ENCODE measurements at regions not wholly inside any gene's neighbourhood (a gene's known extent, or its start where the extent isn't known, plus 50 kb on each side); places are given as distances from the start of the nearest gene placed in this dataset.

DNA sequence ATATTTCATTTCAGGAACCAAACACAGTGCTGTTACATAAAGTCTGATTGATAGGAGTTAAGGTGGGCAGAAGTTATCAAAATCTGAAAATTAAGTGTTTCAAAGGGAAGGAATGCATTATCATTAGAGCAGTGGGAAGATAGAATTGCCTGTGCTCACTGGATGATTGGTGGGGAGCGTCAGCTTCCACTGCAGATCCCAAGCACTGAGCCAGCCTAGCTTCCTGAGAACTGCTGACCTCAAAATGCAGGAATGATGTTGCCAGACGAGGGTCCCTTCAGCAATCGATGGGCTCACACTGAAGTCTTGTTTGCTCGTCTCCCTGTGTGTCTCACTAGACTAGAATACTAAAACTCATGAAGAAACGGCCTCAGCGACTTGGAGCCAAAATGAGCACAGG is 110.0 kb upstream of the PHACTR1 start:
- no peaks in the 10 kb centered on the region for H3K9me3 ChIP-seq
- TF ChIP-seq, protein P1, sequence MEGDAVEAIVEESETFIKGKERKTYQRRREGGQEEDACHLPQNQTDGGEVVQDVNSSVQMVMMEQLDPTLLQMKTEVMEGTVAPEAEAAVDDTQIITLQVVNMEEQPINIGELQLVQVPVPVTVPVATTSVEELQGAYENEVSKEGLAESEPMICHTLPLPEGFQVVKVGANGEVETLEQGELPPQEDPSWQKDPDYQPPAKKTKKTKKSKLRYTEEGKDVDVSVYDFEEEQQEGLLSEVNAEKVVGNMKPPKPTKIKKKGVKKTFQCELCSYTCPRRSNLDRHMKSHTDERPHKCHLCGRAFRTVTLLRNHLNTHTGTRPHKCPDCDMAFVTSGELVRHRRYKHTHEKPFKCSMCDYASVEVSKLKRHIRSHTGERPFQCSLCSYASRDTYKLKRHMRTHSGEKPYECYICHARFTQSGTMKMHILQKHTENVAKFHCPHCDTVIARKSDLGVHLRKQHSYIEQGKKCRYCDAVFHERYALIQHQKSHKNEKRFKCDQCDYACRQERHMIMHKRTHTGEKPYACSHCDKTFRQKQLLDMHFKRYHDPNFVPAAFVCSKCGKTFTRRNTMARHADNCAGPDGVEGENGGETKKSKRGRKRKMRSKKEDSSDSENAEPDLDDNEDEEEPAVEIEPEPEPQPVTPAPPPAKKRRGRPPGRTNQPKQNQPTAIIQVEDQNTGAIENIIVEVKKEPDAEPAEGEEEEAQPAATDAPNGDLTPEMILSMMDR (IDR thresholded peaks at IDR 0.05): no peak
- H3K36me3 ChIP-seq (ENCODE audit: low read depth): no peaks in the 10 kb centered on the region
- intact Hi-C loops (cut with DNase I, micrococcal nuclease): loop anchor here (10.0 kb wide), 2 partner anchors 312 to 952 kb away; partner anchors contain the start of gene EDN1 (in 1 of the 2)
- no peak overlapping the region for H3K4me3 ChIP-seq
- no peaks in the 10 kb centered on the region for H3K4me1 ChIP-seq (ENCODE audit: low read depth)
- no peak for DNase-seq
- ATAC-seq: no peak

DNA sequence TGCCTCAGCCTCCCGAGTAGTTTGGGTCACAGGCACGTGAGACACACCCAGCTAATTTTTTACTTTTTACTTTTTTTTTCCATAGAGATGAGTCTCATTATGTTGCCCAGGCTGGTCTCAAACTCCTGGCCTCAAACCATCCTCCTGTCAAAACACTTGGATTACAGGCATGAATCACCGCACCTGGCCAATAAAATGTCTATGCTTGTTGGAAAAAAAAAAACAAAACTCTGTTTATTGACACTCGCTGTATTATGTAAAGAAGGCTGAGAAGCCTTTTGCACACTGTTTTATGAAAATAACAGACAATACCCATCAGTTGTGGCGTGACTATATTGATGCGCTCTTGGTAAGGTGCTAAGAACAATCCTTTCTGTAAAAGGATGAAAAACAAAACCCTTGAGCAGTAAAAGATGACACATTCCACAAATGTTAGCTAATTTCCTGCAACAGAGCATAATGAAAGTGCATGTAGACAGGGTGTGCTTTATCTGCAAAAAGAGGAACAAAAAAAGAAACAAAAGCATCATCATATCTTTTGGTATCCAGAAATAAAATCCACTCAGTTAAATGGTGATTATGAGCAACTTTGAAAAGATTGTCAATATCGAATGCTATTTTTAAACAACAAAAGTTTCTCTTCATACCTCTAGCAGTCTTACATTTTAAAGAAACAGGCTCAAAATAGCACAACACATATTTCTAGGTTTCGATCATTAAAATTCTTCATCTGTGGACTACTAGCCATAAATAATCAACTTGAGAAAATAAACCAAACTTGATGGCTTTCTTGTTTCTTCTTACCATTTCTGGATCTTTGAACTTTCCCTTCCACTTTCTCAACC is 108.3 kb upstream of the PHACTR1 start:
- no peak for DNase-seq
- Histone ChIP-seq H3K9me3 (no peaks in the 10 kb centered on the region), H3K36me3 (ENCODE audit: low read depth) (no peaks in the 10 kb centered on the region), H3K4me1 (ENCODE audit: low read depth) (no peaks in the 10 kb centered on the region), H3K4me3 (no peak overlapping the region)
- intact Hi-C loops (cut with DNase I, micrococcal nuclease): loop anchor here (10.0 kb wide), 2 partner anchors 313 to 953 kb away; partner anchors contain the start of gene EDN1 (in 1 of the 2)
- ATAC-seq: peak; percentile 35
- TF ChIP-seq, protein P1 (IDR thresholded peaks at IDR 0.05): no peak

GRCh38 chr6:12608874-12609273 is 107.7 kb upstream of the PHACTR1 start:
- intact Hi-C loops (cut with DNase I, micrococcal nuclease): loop anchor here (10.0 kb wide), 2 partner anchors 314 to 954 kb away; partner anchors contain the start of gene EDN1 (in 1 of the 2)
- ATAC-seq (no peak), DNase-seq (no peak)
- Histone ChIP-seq H3K4me3 (no peak overlapping the region), H3K36me3 (ENCODE audit: low read depth) (no peaks in the 10 kb centered on the region), H3K9me3 (no peaks in the 10 kb centered on the region), H3K4me1 (ENCODE audit: low read depth) (no peaks in the 10 kb centered on the region)
- TF ChIP-seq, protein P1 (IDR thresholded peaks at IDR 0.05): no peak

- H3K36me3 ChIP-seq (ENCODE audit: low read depth): no peaks in the 10 kb centered on the region
- DNase-seq (no peak), ATAC-seq (no peak)
- intact Hi-C loops (cut with DNase I, micrococcal nuclease): loop anchor here (10.0 kb wide), 2 partner anchors 315 to 955 kb away; partner anchors contain the start of gene EDN1 (in 1 of the 2)
- H3K4me3 ChIP-seq: no peak overlapping the region
- TF ChIP-seq, protein P1 (IDR thresholded peaks at IDR 0.05): no peak
- H3K4me1 ChIP-seq (ENCODE audit: low read depth): no peaks in the 10 kb centered on the region
- H3K9me3 ChIP-seq: no peaks in the 10 kb centered on the region
Measured at GRCh38 chr6:12609751-12610150, 106.8 kb upstream of the PHACTR1 start.

GRCh38 chr6:12610862-12611261 is 105.7 kb upstream of the PHACTR1 start:
- ATAC-seq: no peak
- intact Hi-C loops (cut with DNase I, micrococcal nuclease): no loop called here
- TF ChIP-seq, protein P1 (IDR thresholded peaks at IDR 0.05): no peak

More at GRCh38 chr6:12610862-12611261, 105.7 kb upstream of the PHACTR1 start:
- H3K36me3 ChIP-seq (ENCODE audit: low read depth): no peaks in the 10 kb centered on the region
- H3K4me3 ChIP-seq: no peak overlapping the region
- H3K9me3 ChIP-seq: no peaks in the 10 kb centered on the region
- H3K4me1 ChIP-seq (ENCODE audit: low read depth): no peaks in the 10 kb centered on the region
- no peak for DNase-seq
